GM18951 (cell line): ENCODE measurements at regions not wholly inside any gene's neighbourhood (a gene's known extent, or its start where the extent isn't known, plus 50 kb on each side); places are given as distances from the start of the nearest gene placed in this dataset.

Source experiments
- POLR2A ChIP-seq: IDR thresholded peaks from 4 replicates; pipeline ENCODE4 v1.6.1; 2011; ENCODE audit warnings: mild to moderate bottlenecking; ENCODE audit not compliant: insufficient read length, insufficient read depth; ENCODE audit errors: extremely low read depth
- in situ Hi-C: fragments of 300-500 bp; cut with MboI; formaldehyde crosslinking; loops from one replicate; pipeline ENCODE4 v1.12.0; 2022; ENCODE audit warnings: low sequenced_read_pairs, mixed read lengths, inconsistent platforms; ENCODE audit not compliant: unreplicated experiment

DNA sequence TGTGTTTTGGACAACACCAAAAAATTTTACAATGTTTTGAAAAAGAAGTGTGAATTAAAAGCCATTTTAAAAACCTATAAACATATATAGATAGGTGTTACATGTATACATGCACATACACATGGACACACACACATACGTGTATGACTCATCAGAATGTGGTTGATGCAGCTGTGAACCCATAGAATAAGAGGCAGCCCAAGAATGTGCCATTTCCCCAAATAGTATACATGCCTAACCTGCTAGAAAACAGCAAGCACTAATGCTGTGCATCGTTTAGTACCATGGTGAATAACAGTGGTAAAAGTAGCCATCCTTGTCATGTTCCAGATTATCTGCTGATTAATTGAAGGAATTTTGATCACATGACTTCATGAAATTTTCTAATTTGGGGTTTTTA is 149.0 kb downstream of the DSEL start:
- no peak for TF ChIP-seq POLR2A
- in situ Hi-C loops, result no loop called here

DNA sequence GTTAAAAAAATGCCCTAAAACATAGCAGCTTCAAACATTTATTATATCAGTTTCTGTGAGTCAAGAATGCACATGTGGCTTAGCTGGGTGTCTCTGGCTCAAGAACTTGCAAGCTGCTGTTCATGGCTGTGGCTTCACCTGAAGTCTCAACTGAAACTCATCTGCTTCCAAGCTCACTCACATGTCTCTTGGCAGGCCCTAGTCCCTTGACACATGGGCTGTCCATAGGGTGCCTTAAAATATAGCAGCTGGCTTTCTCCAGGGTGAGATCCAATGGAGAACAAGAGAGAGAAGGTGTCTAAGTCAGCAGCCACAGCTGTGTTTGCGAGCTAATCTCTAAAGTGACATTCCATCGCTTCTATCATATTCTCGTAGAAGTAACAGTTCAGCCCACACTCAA is 152.8 kb downstream of the DSEL start:
- in situ Hi-C loops, result no loop called here
- TF ChIP-seq POLR2A, result no peak

DNA sequence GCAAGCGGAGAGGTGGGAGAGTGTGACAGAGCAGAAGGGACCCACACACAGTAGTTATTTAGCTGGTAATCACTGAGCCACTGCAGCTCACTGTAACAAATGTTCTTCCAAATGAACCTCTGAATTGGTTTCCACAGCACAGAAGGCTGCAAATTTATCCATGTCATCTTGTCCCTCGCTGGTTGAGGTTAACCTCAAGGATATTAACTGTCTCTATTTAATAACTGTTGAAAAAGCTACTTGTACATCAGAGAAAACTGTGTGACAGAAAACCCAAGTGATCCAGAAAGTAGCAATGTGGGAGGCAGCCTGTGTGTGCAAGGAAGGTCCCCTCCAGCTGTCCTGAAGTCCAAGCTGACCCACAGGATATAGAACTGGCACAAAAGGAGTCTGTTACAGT is 153.6 kb downstream of the DSEL start:
- TF ChIP-seq POLR2A, result no peak
- in situ Hi-C loops, result no loop called here

DNA sequence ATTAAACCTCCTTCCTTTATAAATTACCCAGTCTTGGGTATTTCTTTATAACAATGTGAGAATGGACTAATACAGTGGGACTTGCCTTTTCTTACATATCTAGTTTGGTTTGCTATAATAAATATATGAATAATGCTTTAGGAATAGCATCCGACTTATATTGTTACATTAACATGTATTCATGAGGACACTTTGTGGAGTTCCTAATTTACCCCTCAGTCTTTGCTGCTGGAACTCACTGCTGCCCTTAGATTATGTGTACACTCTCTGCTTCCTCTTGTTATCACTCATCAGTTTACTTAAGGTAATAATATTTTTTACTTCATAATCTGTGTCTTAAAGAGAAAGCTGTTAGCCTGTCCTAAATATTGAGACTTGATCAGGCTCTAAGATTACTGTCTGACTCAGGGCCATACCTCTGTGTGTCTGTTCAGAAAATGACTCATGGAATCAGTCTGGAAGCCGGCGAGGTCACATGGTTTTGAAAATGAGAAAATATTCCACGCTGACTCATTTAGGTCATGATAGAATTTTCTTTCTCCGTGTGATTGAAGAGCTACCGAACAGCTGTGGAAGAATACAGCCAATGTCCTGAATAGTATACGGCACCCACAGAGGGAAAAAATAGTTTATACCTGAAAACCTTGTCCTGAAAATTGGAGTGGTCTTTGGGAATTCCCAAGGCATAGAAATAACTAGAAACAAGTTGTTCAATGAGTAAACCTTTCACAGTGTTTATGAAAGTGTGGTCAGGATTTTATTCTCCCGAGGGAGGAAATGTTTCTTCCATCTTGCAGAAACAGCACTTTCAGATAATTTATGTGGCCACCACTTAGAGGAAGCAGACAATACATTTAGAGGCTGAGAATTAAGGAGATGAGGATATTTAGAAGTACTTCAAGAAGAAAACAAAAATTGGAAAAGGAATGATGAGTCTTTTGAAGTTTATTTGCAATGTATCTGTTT is 156.4 kb downstream of the DSEL start:
- in situ Hi-C loops, result no loop called here
- no peak for TF ChIP-seq POLR2A

DNA sequence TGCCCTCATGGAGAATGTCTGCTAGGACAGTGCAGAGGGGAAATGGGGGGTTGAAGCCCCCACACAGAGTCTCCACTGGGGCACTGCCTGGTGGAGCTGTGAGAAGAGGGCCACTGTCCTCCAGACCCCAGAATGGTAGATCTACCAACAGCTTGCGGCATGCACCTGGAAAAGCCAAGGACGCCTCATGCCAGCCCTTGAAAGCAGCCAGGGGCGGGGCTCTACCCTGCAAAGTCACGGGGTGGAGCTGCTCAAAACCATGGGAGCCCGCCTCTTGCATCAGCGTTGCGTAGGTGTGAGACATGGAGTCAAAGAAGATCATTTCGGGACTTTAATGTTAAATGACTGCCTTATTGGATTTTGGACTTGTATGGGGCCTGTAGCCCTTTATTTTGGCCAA is 157.6 kb downstream of the DSEL start:
- TF ChIP-seq POLR2A, result no peak
- in situ Hi-C loops, result no loop called here

DNA sequence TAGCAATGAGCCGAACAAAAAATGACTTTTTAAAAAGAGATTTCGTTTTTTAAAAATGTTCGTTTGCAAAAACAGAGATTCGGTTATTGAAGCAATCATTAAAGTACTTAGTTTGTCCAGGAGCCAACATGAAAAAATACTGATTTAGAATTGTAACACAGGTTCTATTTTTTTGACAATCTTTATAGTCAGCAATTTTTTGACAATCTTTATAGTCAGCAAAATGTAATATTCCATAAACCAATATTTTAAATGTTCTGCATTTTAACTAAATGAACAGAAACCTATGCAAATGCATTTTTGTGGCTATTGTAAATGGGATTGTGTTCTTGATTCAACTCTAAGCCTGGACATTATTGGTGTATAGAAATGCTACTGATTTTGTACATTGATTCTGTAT is 161.8 kb downstream of the DSEL start:
- TF ChIP-seq POLR2A, result no peak
- in situ Hi-C loops, result no loop called here

DNA sequence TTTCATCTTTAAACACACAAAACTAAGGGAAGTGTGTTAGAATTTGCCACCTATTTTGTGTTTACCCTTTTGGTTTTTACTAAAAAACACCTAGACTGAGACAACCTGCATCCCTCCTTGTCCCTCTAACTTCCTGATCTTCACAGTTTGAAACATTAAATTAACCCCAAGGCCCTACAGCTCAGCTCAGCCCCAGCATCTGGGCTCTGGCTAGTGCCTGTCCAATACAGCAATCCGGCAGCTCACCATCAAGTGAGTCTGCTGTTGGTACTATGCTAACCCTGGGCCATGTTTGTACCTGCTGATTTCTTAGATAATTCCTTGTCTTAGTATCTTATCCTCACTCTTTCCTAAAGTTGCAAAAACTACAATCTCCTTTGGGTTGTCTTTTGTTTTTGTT is 162.4 kb downstream of the DSEL start:
- in situ Hi-C loops, result no loop called here
- TF ChIP-seq POLR2A, result no peak

DNA sequence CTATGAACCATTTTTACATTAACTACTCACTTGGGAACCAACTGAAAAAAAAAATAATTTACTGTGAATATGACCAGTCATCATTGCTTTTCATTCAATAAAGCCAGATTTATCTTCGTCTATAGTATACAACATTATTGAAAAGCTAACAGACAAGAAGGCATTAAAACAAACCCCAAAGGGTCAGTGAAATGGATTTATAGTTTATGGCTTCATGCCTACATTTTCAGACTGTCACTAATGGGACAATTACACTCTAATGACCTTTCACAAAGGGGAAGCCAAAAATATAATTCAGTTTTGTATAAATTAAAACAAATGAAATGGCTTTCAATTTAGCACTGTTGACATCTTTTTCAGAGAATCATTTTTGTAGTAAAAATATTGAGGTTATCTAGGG is 169.1 kb downstream of the DSEL start:
- in situ Hi-C loops, result no loop called here
- TF ChIP-seq POLR2A, result no peak

DNA sequence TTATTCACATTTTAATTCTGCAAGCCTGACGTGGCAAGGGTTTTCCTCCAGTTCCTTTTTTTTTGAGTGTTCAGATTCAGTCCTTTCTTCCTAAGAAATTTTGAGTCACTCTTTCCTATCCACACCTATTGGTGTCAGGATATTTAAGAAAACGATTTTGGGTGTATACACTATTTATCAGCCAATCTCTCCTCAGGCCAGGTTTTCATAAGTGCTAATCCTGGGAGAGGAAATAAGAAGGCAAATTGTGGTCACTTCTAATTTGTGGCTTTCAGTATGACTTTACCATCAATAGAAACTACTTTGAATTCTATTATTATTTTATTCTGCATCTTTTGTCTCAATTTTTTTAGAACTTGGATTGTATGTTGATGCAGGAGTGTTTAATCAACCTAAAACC is 174.4 kb downstream of the DSEL start:
- TF ChIP-seq POLR2A, result no peak
- in situ Hi-C loops, result no loop called here

DNA sequence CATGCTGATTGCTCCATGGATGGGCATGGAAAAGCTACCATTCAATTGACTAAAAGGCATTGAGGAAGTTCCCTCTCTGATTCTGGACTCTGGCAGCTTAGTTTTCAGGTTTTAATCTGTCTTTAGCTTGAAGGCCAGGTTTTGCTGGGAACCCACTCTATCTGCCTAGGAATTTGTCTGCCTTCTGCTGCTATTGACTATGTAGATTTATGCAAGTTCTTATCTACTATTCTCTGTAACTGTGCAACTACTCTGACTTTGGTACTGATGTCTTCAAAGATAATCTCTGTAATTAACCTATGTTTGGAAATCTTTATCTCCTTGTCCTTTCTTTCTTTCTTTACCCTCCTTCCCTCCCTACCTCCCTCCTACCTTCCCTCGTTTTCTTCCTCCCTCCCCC is 178.8 kb downstream of the DSEL start:
- in situ Hi-C loops, result no loop called here
- TF ChIP-seq POLR2A, result no peak

DNA sequence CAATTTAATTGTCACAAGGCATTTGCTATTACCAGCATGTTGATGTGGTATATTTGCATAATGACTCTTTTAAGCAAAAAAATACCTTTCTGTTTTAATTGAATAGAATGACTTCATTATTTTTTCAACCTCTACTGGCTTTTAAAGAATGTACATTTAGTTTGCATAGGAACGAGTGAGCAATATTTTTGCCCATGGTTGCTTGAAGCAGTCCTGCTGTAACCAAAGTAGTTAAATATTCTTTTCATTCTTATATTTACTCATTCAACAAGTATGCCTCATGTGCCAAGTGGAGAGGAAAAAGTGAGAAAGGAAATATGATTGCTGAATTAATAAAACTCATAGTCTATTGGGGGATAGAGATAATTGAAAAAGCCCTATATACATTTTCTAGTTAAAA is 184.7 kb downstream of the DSEL start:
- in situ Hi-C loops, result no loop called here
- TF ChIP-seq POLR2A, result no peak

DNA sequence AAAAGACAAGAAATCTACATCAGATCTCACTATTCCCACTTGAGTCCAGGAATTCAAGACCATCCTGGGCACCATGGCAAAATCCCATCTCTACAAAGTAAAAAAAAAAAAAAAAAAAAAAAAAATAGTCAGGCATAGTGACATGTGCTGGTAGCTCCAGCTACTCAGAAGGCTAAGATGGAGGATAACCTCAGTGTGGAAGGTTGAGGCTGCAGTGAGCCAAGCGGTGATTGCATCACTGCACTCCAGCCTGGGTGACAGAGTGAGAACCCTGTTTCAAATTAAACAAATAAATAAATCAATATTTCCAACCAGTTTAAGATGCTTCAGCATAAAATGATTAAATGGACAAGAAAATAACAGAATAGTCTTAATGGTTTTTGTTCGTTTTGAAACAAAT is 197.4 kb downstream of the DSEL start:
- TF ChIP-seq POLR2A, result no peak
- in situ Hi-C loops, result no loop called here

DNA sequence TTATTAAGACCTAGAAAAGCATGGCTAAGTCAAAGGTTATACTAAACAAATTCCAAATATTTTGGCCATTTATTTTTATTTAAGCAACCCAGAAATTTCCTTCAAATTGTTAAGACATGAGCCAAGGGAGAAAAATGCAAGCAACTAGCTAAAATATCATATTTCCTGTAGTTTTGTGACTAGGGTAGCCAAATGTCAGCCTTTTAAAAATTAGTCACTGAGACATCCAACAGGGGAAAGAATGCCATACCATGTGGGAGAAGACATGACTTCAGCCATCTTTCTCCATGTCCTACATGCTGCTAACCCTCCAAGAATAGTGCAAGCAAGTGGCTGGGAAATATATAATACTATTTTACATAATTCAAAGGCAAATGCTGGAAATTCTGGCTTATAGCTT is 197.9 kb downstream of the DSEL start:
- in situ Hi-C loops, result no loop called here
- TF ChIP-seq POLR2A, result no peak

DNA sequence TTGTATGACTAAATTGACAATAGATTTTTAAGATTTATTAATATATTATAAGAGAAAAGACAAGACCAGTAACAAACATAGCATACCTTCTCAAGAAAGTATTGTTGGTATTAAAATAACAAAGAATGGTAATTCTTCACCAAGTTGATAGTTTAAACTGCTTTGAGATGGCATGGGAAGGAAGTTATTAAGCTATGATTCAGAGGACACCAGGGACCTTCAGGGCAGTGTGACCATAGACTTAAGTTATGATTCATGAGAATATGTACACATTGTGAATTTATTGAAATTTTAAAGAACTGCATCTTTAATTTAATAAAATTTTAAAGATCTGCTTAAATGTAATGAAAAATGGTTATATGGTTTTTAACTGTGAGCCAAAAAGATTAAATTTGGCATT is 205.7 kb downstream of the DSEL start:
- TF ChIP-seq POLR2A, result no peak
- in situ Hi-C loops, result no loop called here
